ENCODE measurements at regions not wholly inside any gene's neighbourhood (a gene's known extent, or its start where the extent isn't known, plus 50 kb on each side); places are given as distances from the start of the nearest gene placed in this dataset.

DNA sequence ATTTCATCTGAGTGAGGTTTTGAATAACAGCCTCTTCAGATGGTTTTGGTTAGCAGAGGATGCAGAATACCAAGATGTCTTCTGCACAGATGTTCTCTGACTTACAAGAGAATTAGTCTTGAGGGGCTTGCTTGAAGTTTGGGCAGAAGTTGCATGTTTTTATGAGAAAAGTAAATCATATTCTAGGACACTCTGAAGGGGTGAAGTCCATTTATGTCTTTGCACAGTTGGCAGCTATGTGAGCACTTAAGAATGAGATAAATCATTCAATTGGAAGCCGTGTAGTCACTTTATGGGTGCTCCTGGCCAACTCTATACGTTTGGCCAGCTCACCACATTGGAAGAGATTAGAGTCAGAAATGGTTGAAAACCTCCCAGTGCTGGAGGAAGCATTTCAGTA is 252.7 kb upstream of the KCNIP4 start:
- TF ChIP-seq, protein P1, sequence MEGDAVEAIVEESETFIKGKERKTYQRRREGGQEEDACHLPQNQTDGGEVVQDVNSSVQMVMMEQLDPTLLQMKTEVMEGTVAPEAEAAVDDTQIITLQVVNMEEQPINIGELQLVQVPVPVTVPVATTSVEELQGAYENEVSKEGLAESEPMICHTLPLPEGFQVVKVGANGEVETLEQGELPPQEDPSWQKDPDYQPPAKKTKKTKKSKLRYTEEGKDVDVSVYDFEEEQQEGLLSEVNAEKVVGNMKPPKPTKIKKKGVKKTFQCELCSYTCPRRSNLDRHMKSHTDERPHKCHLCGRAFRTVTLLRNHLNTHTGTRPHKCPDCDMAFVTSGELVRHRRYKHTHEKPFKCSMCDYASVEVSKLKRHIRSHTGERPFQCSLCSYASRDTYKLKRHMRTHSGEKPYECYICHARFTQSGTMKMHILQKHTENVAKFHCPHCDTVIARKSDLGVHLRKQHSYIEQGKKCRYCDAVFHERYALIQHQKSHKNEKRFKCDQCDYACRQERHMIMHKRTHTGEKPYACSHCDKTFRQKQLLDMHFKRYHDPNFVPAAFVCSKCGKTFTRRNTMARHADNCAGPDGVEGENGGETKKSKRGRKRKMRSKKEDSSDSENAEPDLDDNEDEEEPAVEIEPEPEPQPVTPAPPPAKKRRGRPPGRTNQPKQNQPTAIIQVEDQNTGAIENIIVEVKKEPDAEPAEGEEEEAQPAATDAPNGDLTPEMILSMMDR (IDR thresholded peaks at IDR 0.05; ENCODE audit: insufficient read depth, low read depth, low read length), result no peak
- no peak for TF ChIP-seq EZH2 (IDR thresholded peaks at IDR 0.05; ENCODE audit: insufficient read depth, low read length)

All from astrocyte (in vitro differentiated cells and primary cell).